Hepatocyte (in vitro differentiated cells): ENCODE measurements at regions not wholly inside any gene's neighbourhood (a gene's known extent, or its start where the extent isn't known, plus 50 kb on each side); places are given as distances from the start of the nearest gene placed in this dataset.

Experiments used
- DNase-seq: peaks from one replicate; pipeline ENCODE4 v3.0.0-alpha.2; 2016; ENCODE audit warnings: low spot score
- H2AFZ ChIP-seq: fragments of 200-600 bp; sonication (generic); 2 replicates; pipeline ENCODE4 v1.6.0; 2016; ENCODE audit warnings: antibody characterized with exemption, mild to moderate bottlenecking
- H3K27ac ChIP-seq: fragments of 200-600 bp; sonication (generic); 2 replicates; pipeline ENCODE4 v1.5.1; 2016; ENCODE audit warnings: mild to moderate bottlenecking
- H3K27me3 ChIP-seq: fragments of 200-600 bp; sonication (generic); 2 replicates; pipeline ENCODE4 v1.6.1; 2016
- H3K36me3 ChIP-seq: fragments of 200-600 bp; sonication (generic); replicated peaks from 2 replicates; pipeline ENCODE4 v1.5.1; 2016; ENCODE audit warnings: low read depth; ENCODE audit not compliant: insufficient read depth
- H3K4me1 ChIP-seq: fragments of 200-600 bp; sonication (generic); 2 replicates; pipeline ENCODE4 v1.5.1; 2016; ENCODE audit warnings: mild to moderate bottlenecking, moderate library complexity; ENCODE audit not compliant: insufficient read depth
- H3K4me2 ChIP-seq: fragments of 200-600 bp; sonication (generic); 2 replicates; pipeline ENCODE4 v1.6.0; 2016
- H3K4me3 ChIP-seq: fragments of 200-600 bp; sonication (generic); 2 replicates; pipeline ENCODE4 v1.5.1; 2016; ENCODE audit warnings: mild to moderate bottlenecking
- H3K79me2 ChIP-seq: fragments of 200-600 bp; sonication (generic); 2 replicates; pipeline ENCODE4 v1.6.0; 2017; ENCODE audit warnings: mild to moderate bottlenecking
- H3K9me2 ChIP-seq: fragments of 200-600 bp; sonication (generic); replicated peaks from 2 replicates; pipeline ENCODE4 v1.6.0; 2017; ENCODE audit warnings: mild to moderate bottlenecking; ENCODE audit not compliant: insufficient read depth
- H3K9me3 ChIP-seq: fragments of 200-600 bp; sonication (generic); 2 replicates; pipeline ENCODE4 v1.5.1; 2016; ENCODE audit warnings: low read depth, mild to moderate bottlenecking
- H4K20me1 ChIP-seq: fragments of 200-600 bp; sonication (generic); 2 replicates; pipeline ENCODE4 v1.6.0; 2016; ENCODE audit warnings: mild to moderate bottlenecking; ENCODE audit not compliant: insufficient read depth, poor library complexity, severe bottlenecking
- CTCF ChIP-seq: fragments of 200-600 bp; sonication (generic); IDR thresholded peaks from 2 replicates; pipeline ENCODE4 v1.5.1; 2016; ENCODE audit warnings: antibody characterized with exemption, mild to moderate bottlenecking; ENCODE audit not compliant: poor library complexity
- EZH2 ChIP-seq: fragments of 200-600 bp; sonication (generic); IDR thresholded peaks from 2 replicates; pipeline ENCODE4 v1.6.1; 2016; ENCODE audit warnings: antibody characterized with exemption, mild to moderate bottlenecking, borderline replicate concordance
- EZH2phosphoT487 ChIP-seq: fragments of 200-600 bp; sonication (generic); IDR thresholded peaks from one replicate; pipeline ENCODE4 v1.6.1; 2018; ENCODE audit warnings: antibody characterized with exemption, mild to moderate bottlenecking, low read depth, moderate library complexity; ENCODE audit not compliant: unreplicated experiment, severe bottlenecking
- WGBS: methylation state at CpG from one replicate; pipeline ENCODE4 v1.1.6; 2016; ENCODE audit warnings: low lambda C conversion rate; ENCODE audit errors: missing lambda C conversion rate; 5-methylcytosine and 5-hydroxymethylcytosine counted together

- no peaks in the 10 kb centered on the region for H3K36me3 ChIP-seq
- no peak overlapping the region for H3K4me2 ChIP-seq
- H3K9me2 ChIP-seq: no peaks in the 10 kb centered on the region
- no peak for TF ChIP-seq CTCF
- no peak for TF ChIP-seq EZH2phosphoT487
- no peak for TF ChIP-seq EZH2
- no peak overlapping the region for H2AFZ ChIP-seq
- no peaks in the 10 kb centered on the region for H4K20me1 ChIP-seq
- H3K27me3 ChIP-seq: no peaks in the 10 kb centered on the region
- peaks cover 11% of the 10 kb centered on the region for H3K4me1 ChIP-seq
- H3K27ac ChIP-seq: no peak overlapping the region
- no peak overlapping the region for H3K4me3 ChIP-seq
- H3K9me3 ChIP-seq: no peaks in the 10 kb centered on the region
- no peak for DNase-seq
- WGBS: 78% methylated on average over 4 of the region's 4 CpGs
- no peaks in the 10 kb centered on the region for H3K79me2 ChIP-seq
Measured at GRCh38 chr11:28739489-28740280, 631.5 kb downstream of the METTL15 start.

GRCh38 chr11:28738549-28738948 is 630.4 kb downstream of the METTL15 start:
- Histone ChIP-seq H3K27me3 (no peaks in the 10 kb centered on the region), H3K9me2 (no peaks in the 10 kb centered on the region), H3K9me3 (no peaks in the 10 kb centered on the region), H3K27ac (no peak overlapping the region), H3K36me3 (no peaks in the 10 kb centered on the region), H3K4me1 (peaks cover 11% of the 10 kb centered on the region), H4K20me1 (no peaks in the 10 kb centered on the region), H3K4me2 (no peak overlapping the region), H2AFZ (no peak overlapping the region), H3K4me3 (no peak overlapping the region), H3K79me2 (no peaks in the 10 kb centered on the region)
- TF ChIP-seq CTCF: no peak
- no peak for TF ChIP-seq EZH2phosphoT487
- TF ChIP-seq EZH2: no peak
- no peak for DNase-seq

- H3K4me2 ChIP-seq: no peak overlapping the region
Measured at GRCh38 chr11:28736256-28736655, 628.1 kb downstream of the METTL15 start.

More at GRCh38 chr11:28736256-28736655, 628.1 kb downstream of the METTL15 start:
- DNase-seq: no peak
- H3K9me3 ChIP-seq: no peaks in the 10 kb centered on the region
- no peak overlapping the region for H3K4me3 ChIP-seq
- H3K36me3 ChIP-seq: no peaks in the 10 kb centered on the region
- no peak for TF ChIP-seq EZH2phosphoT487
- no peak for TF ChIP-seq EZH2
- no peak for TF ChIP-seq CTCF
- H3K79me2 ChIP-seq: no peaks in the 10 kb centered on the region
- H2AFZ ChIP-seq: no peak overlapping the region
- H3K9me2 ChIP-seq: no peaks in the 10 kb centered on the region
- no peaks in the 10 kb centered on the region for H4K20me1 ChIP-seq
- H3K27ac ChIP-seq: no peak overlapping the region
- no peaks in the 10 kb centered on the region for H3K4me1 ChIP-seq
- no peaks in the 10 kb centered on the region for H3K27me3 ChIP-seq
